ENCODE measurements at regions not wholly inside any gene's neighbourhood (a gene's known extent, or its start where the extent isn't known, plus 50 kb on each side); places are given as distances from the start of the nearest gene placed in this dataset.

DNA sequence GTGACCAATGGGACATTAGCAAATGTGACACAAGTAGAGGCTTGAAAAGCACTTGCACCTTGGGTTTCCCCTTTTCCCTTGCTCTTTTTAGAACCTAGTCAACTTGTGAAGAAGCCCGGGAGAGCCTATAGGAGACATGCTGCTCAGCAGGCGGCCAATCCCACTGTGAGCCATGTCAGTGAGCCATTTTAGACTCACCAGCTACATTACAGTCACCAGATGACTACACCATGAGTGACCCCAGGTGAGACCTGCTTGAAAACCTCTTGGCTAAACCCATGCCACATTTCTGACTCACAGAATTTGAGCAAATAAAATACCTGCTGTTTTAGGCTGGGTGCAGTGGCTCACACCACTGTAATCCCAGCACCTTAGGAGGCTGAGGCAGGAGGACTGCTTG, 317.5 kb downstream of the KLF12 start:
- Histone ChIP-seq H3K4me2 (no peak overlapping the region), H2AFZ (ENCODE audit: low read depth) (no peak overlapping the region), H3K9ac (no peak overlapping the region), H3K27me3 (ENCODE audit: insufficient read depth, low read depth) (no peaks in the 10 kb centered on the region), H3K36me3 (ENCODE audit: insufficient read depth) (no peaks in the 10 kb centered on the region), H3K4me3 (IDR thresholded peaks at IDR 0.05; ENCODE audit: insufficient read depth, low read depth, low read length) (no peak overlapping the region), H3K79me2 (ENCODE audit: insufficient read depth, low read depth) (no peaks in the 10 kb centered on the region), H3K4me1 (ENCODE audit: low read depth, poor library complexity, severe bottlenecking) (no peaks in the 10 kb centered on the region), H3K27ac (no peak overlapping the region), H4K20me1 (ENCODE audit: insufficient read depth) (no peaks in the 10 kb centered on the region)
- TF ChIP-seq, protein P1, sequence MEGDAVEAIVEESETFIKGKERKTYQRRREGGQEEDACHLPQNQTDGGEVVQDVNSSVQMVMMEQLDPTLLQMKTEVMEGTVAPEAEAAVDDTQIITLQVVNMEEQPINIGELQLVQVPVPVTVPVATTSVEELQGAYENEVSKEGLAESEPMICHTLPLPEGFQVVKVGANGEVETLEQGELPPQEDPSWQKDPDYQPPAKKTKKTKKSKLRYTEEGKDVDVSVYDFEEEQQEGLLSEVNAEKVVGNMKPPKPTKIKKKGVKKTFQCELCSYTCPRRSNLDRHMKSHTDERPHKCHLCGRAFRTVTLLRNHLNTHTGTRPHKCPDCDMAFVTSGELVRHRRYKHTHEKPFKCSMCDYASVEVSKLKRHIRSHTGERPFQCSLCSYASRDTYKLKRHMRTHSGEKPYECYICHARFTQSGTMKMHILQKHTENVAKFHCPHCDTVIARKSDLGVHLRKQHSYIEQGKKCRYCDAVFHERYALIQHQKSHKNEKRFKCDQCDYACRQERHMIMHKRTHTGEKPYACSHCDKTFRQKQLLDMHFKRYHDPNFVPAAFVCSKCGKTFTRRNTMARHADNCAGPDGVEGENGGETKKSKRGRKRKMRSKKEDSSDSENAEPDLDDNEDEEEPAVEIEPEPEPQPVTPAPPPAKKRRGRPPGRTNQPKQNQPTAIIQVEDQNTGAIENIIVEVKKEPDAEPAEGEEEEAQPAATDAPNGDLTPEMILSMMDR (conservative IDR thresholded peaks at IDR 0.05; ENCODE audit: low read depth, low read length), result no peak

- Histone ChIP-seq H3K4me3 (IDR thresholded peaks at IDR 0.05; ENCODE audit: insufficient read depth, low read depth, low read length) (no peak overlapping the region), H4K20me1 (ENCODE audit: insufficient read depth) (no peaks in the 10 kb centered on the region), H3K4me2 (no peak overlapping the region), H3K79me2 (ENCODE audit: insufficient read depth, low read depth) (no peaks in the 10 kb centered on the region), H3K9ac (no peak overlapping the region), H3K27ac (no peak overlapping the region), H3K4me1 (ENCODE audit: low read depth, poor library complexity, severe bottlenecking) (no peaks in the 10 kb centered on the region), H3K36me3 (ENCODE audit: insufficient read depth) (no peaks in the 10 kb centered on the region), H2AFZ (ENCODE audit: low read depth) (no peak overlapping the region), H3K27me3 (ENCODE audit: insufficient read depth, low read depth) (no peaks in the 10 kb centered on the region)
- TF ChIP-seq, protein P1 (conservative IDR thresholded peaks at IDR 0.05; ENCODE audit: low read depth, low read length), result no peak
Observed at GRCh38 chr13:73815796-73816195, 318.4 kb downstream of the KLF12 start.

DNA sequence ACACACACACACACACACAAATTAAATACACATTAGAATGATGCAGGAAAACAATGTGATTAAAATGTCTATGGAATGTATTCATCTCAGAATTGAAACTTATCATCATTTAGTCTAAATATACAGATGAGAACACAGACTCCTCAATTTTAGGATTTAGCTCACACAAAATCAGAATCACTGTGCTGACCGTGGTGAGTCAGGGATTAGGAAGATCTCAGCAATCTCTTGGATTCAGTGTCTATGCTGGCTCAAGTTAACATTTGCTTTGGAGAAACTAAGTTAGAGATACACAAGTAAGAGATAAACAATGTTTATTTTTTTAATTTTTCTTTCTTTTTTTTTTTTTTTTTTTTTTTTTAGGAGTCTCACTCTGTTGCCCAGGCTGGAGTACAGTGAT, 323.6 kb downstream of the KLF12 start:
- Histone ChIP-seq H3K4me2 (no peak overlapping the region), H3K27ac (no peak overlapping the region), H3K79me2 (ENCODE audit: insufficient read depth, low read depth) (no peaks in the 10 kb centered on the region), H3K9ac (no peak overlapping the region), H3K27me3 (ENCODE audit: insufficient read depth, low read depth) (no peaks in the 10 kb centered on the region), H3K4me3 (IDR thresholded peaks at IDR 0.05; ENCODE audit: insufficient read depth, low read depth, low read length) (no peak overlapping the region), H2AFZ (ENCODE audit: low read depth) (no peak overlapping the region), H3K4me1 (ENCODE audit: low read depth, poor library complexity, severe bottlenecking) (no peaks in the 10 kb centered on the region), H3K36me3 (ENCODE audit: insufficient read depth) (no peaks in the 10 kb centered on the region), H4K20me1 (ENCODE audit: insufficient read depth) (no peaks in the 10 kb centered on the region)
- TF ChIP-seq, protein P1 (conservative IDR thresholded peaks at IDR 0.05; ENCODE audit: low read depth, low read length), result no peak

- no peaks in the 10 kb centered on the region for H3K79me2 ChIP-seq (ENCODE audit: insufficient read depth, low read depth)
- H2AFZ ChIP-seq (ENCODE audit: low read depth), result no peak overlapping the region
- H3K27ac ChIP-seq, result no peak overlapping the region
- H3K4me3 ChIP-seq (IDR thresholded peaks at IDR 0.05; ENCODE audit: insufficient read depth, low read depth, low read length), result no peak overlapping the region
- H3K4me2 ChIP-seq, result no peak overlapping the region
- H3K36me3 ChIP-seq (ENCODE audit: insufficient read depth), result no peaks in the 10 kb centered on the region
- H4K20me1 ChIP-seq (ENCODE audit: insufficient read depth), result no peaks in the 10 kb centered on the region
- H3K9ac ChIP-seq, result no peak overlapping the region
- H3K27me3 ChIP-seq (ENCODE audit: insufficient read depth, low read depth), result no peaks in the 10 kb centered on the region
- TF ChIP-seq, protein P1 (conservative IDR thresholded peaks at IDR 0.05; ENCODE audit: low read depth, low read length), result no peak
- no peaks in the 10 kb centered on the region for H3K4me1 ChIP-seq (ENCODE audit: low read depth, poor library complexity, severe bottlenecking)
Observed at GRCh38 chr13:73809561-73809960, 324.6 kb downstream of the KLF12 start.
